SK-N-SH (cell line): ENCODE measurements at regions not wholly inside any gene's neighbourhood (a gene's known extent, or its start where the extent isn't known, plus 50 kb on each side); places are given as distances from the start of the nearest gene placed in this dataset.

Experiments
- EZH2phosphoT487 ChIP-seq: fragments of 200-600 bp; sonication (generic); IDR thresholded peaks from 2 replicates; pipeline ENCODE4 v1.6.1; 2017; ENCODE audit warnings: low read depth, mixed run types, mild to moderate bottlenecking, antibody characterized with exemption, moderate library complexity, borderline replicate concordance
- NFIC ChIP-seq: IDR thresholded peaks from 2 replicates; pipeline ENCODE4 v1.4.0; 2012; ENCODE audit warnings: borderline replicate concordance

- no peak for TF ChIP-seq EZH2phosphoT487
- no peak for TF ChIP-seq NFIC
Observed at GRCh38 chr13:84760956-84761355, 878.7 kb upstream of the SLITRK1 start.
